Esophagus squamous epithelium (tissue), 5 donors: ENCODE measurements at regions not wholly inside any gene's neighbourhood (a gene's known extent, or its start where the extent isn't known, plus 50 kb on each side); places are given as distances from the start of the nearest gene placed in this dataset.

Experiments
- DNase-seq: peaks from one replicate; lab custom pipeline; 2025; lab: John Stamatoyannopoulos, UW
- H3K27ac ChIP-seq, 4 donors: fragments of 200-600 bp; sonication (generic); one replicate each; pipeline ENCODE4 v1.5.1; 2016 to 2019; ENCODE audit warnings: mild to moderate bottlenecking in 1 of 4
- H3K27me3 ChIP-seq, 4 donors: fragments of 200-600 bp; sonication (generic); 1 replicate in 3 of 4; 2 replicates in 1 of 4; pipeline versions ENCODE4 v1.5.1 to v1.6.0; 2017 to 2021; ENCODE audit warnings: antibody characterized with exemption in 1 of 4
- H3K36me3 ChIP-seq, 3 donors: fragments of 200-600 bp; sonication (generic); one replicate each; pipeline ENCODE4 v1.5.1; 2016 to 2019
- H3K4me1 ChIP-seq, 3 donors: fragments of 200-600 bp; sonication (generic); one replicate each; pipeline ENCODE4 v1.5.1; 2017 to 2019
- H3K4me3 ChIP-seq, 4 donors: fragments of 200-600 bp; sonication (generic); 1 replicate in 3 of 4; 2 replicates in 1 of 4; pipeline ENCODE4 v1.5.1; 2016 to 2019; ENCODE audit warnings: mild to moderate bottlenecking in 2 of 4, moderate library complexity in 1 of 4
- H3K9me3 ChIP-seq, 3 donors: fragments of 200-600 bp; sonication (generic); one replicate each; pipeline ENCODE4 v1.5.1; 2016 to 2019
- CTCF ChIP-seq, 6 experiments: fragments of 450-650 bp in 4 of 6; fragments of 200-600 bp in 2 of 6; sonication (generic) in 2 of 6; IDR thresholded peaks; one replicate each; pipeline ENCODE4 v1.5.1; 2016 to 2019; ENCODE audit warnings: antibody characterized with exemption in 6 of 6, mild to moderate bottlenecking in 4 of 6, moderate library complexity in 4 of 6
- POLR2A ChIP-seq, 4 donors: fragments of 450-650 bp; IDR thresholded peaks; one replicate each; pipeline ENCODE4 v1.6.1; 2017; ENCODE audit warnings: antibody characterized with exemption in 4 of 4, mild to moderate bottlenecking in 4 of 4, moderate library complexity in 3 of 4
- WGBS, 2 donors: methylation state at CpG; one replicate each; pipeline ENCODE4 v1.1.5; 2018; 5-methylcytosine and 5-hydroxymethylcytosine counted together
- intact Hi-C: fragments of 100-400 bp; cut with DNase I; formaldehyde crosslinking; loops from one replicate; pipeline ENCODE4 v1.15.0; 2022
- donor health status: DM: yes; HTN: yes; CAD: no.

DNA sequence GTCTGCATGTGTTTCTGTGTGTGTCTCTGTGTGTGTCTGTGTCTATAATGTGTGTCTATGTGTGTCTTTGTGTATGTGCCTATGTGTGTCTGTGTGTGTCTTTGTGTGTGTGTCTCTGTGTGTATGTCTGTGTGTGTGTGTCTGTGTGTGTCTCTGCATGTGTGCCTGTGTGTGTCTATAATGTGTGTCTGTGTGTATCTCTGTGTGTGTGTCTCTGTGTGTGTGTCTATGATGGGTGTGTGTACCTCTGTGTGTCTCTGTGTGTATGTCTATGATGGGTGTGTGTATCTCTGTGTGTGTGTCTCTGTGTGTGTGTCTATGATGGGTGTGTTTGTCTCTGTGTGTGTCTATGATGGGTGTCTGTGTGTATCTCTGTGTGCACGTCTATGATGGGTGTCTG, 126.2 kb upstream of the GPC1 start:
- Histone ChIP-seq H3K36me3 (no peaks in the 10 kb centered on the region), H3K4me1 (no peaks in the 10 kb centered on the region), H3K27me3 (peaks cover 0 to 14% (median 0%) of the 10 kb centered on the region in 4 donors), H3K9me3 (no peaks in the 10 kb centered on the region), H3K4me3 (no peak overlapping the region), H3K27ac (no peak overlapping the region)
- WGBS, 2 donors: 73% methylated on average over 1 of the region's 1 CpG; no CpG with 5 or more reads in 1 of the 2 donors
- TF ChIP-seq CTCF (IDR thresholded peaks at IDR 0.05): no peak
- intact Hi-C loops: no loop called here
- no peak for DNase-seq

DNA sequence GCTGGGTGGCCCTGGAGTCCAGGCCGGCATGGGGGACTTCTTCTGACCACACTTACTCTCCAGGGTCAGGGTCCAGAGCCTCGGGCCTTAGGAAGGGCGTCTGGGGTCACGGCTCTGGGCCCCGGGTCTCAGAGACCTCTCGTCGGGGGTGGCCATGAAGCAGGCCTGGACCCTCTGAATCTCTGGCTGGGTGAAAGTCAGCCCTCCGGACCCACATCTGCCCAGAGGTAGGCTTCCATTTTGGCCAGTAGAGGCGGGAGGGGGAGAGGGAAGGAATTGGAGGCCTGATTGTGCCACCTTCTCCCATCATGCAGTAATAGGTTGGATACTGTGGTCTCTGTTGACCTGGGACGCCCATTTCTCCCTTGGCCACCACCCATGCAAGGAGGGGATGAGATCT, 125.3 kb upstream of the GPC1 start:
- intact Hi-C loops: no loop called here
- Histone ChIP-seq H3K9me3 (no peaks in the 10 kb centered on the region), H3K27me3 (peaks cover 0 to 5% (median 0%) of the 10 kb centered on the region in 4 donors), H3K4me1 (no peaks in the 10 kb centered on the region), H3K4me3 (no peak overlapping the region), H3K27ac (no peak overlapping the region), H3K36me3 (no peaks in the 10 kb centered on the region)
- DNase-seq: no peak
- no peak for TF ChIP-seq CTCF (IDR thresholded peaks at IDR 0.05)
- TF ChIP-seq POLR2A (IDR thresholded peaks at IDR 0.05): no peak
- 63% methylated on average over 2 of the region's 10 CpGs; no CpG with 5 or more reads in 1 of the 2 donors for WGBS, 2 donors

DNA sequence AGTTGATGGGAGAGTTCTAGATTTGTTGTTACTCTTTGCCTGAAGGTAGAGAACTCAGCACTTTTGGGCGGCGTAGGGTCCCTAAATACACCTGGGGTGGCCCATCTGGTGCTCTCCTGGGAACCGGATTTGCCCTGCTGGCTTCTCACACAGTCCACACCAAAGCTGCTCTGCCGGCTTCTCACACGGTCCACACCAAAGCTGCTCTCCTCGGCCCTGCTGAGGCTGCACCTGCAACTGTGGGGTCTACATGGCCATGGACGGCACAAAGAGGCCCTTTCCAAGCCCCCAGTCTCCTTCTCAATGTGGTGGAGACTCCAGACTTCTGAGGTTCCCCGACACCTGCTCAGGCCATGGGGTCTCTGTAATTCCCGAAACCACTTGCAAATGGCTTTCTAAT, 124.8 kb upstream of the GPC1 start:
- Histone ChIP-seq H3K9me3 (no peaks in the 10 kb centered on the region), H3K4me3 (no peak overlapping the region), H3K27me3 (peaks cover 0 to 5% (median 0%) of the 10 kb centered on the region in 4 donors), H3K4me1 (no peaks in the 10 kb centered on the region), H3K36me3 (no peaks in the 10 kb centered on the region), H3K27ac (no peak overlapping the region)
- WGBS, 2 donors: 88 to 95% methylated on average over 4 to 5 of the region's 9 CpGs
- TF ChIP-seq CTCF (IDR thresholded peaks at IDR 0.05) (no peak), POLR2A (IDR thresholded peaks at IDR 0.05) (no peak)
- no peak for DNase-seq
- intact Hi-C loops: no loop called here

- no peak for DNase-seq
- no peak for TF ChIP-seq POLR2A (IDR thresholded peaks at IDR 0.05)
- 87 to 92% methylated on average over 5 of the region's 6 CpGs for WGBS, 2 donors
- Histone ChIP-seq H3K27me3 (peaks cover 0 to 5% (median 0%) of the 10 kb centered on the region in 4 donors), H3K9me3 (no peaks in the 10 kb centered on the region), H3K36me3 (no peaks in the 10 kb centered on the region), H3K27ac (no peak overlapping the region), H3K4me3 (no peak overlapping the region), H3K4me1 (no peaks in the 10 kb centered on the region)
- intact Hi-C loops: no loop called here
Measured at GRCh38 chr2:240311821-240312220, 123.6 kb upstream of the GPC1 start.

DNA sequence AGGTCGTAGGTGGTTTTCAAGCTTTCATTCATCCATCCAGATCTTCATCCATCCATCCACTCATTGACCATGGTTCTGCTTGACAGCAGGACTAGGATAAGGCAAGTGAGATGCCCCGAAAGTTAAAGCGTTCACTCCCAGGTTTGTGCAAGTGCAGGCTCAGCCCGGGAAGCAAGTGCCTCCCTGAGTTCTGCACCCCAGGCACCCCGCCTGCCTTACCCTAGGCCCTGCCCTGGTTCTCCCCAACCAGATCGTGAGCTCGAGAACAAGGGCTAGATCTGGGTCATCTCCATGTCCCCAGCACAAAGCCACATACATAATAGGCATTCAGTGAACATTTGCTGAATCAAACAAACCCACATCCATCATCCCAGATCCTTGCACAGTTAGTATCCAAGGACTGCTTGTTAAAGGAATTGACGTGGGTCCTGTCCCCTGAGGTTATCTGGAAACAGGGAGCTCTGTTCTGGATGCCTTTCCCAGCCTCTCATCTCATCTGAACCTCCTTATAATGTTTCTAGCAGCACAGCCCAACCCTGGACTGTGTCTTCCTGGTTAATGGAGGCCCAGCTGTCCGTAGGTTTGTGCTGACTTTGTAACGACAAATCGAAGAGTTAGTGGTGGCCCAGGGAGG, 116.1 kb upstream of the GPC1 start:
- H3K36me3 ChIP-seq: no peaks in the 10 kb centered on the region
- H3K4me1 ChIP-seq: peaks cover 10 to 29% (median 21%) of the 10 kb centered on the region in 3 donors
- no peak overlapping the region for H3K4me3 ChIP-seq
- no peak for DNase-seq
- WGBS, 2 donors: 71 to 76% methylated on average over 6 to 9 of the region's 11 CpGs
- H3K27me3 ChIP-seq: no peaks in the 10 kb centered on the region
- intact Hi-C loops: no loop called here
- no peaks in the 10 kb centered on the region for H3K9me3 ChIP-seq
- peak overlapping the region in 3 of 4 donors; percentile 61 to 72 (median 64) for H3K27ac ChIP-seq
- TF ChIP-seq POLR2A (IDR thresholded peaks at IDR 0.05): no peak
- TF ChIP-seq CTCF (IDR thresholded peaks at IDR 0.05): no peak
